Fibroblast of skin of right biceps (primary cell): ENCODE measurements at regions not wholly inside any gene's neighbourhood (a gene's known extent, or its start where the extent isn't known, plus 50 kb on each side); places are given as distances from the start of the nearest gene placed in this dataset.
A peak's percentile ranks its signal among the peaks of the same experiment; 100 is the strongest.

ENCODE experiments used
- DNase-seq: peaks from one replicate; pipeline ENCODE4 v3.0.0-alpha.2; 2013

DNA sequence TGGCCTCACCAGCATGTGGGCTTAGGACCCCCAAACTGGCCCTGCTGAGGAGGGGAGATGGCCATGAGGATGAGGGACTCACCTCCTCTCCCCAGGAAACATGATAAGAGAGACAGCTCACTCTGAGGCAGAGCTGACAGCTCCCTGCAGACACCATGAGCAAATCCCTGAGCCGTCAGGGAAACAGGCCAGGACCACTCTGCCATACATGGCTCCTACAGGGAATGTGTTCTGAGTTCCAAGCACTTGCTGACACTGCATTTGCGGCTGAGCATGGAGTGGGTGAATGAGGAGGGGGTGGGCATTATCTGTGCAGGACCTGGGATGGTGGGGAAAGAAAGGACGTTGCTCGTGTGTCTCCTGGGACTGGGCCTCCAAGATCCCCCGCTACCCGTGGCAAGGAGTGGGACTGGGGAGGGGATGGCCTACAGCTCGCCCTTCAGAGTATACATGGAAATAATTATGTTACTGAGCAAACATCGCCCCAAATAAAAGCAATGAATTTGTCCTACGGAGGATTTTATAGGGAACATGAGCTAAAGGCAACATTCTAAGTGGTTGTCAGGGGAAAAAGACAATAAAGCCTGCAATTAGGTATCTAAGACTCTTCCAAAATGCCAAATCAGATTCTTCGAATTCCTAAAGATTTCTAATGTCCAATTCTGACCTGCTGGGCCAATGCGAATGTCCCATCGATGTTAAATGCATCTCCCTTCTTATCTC is 355.9 kb upstream of the AJAP1 start:
- DNase-seq = no peak

GRCh38 chr1:4301007-4301406 is 353.4 kb upstream of the AJAP1 start:
- no peak for DNase-seq

DNA sequence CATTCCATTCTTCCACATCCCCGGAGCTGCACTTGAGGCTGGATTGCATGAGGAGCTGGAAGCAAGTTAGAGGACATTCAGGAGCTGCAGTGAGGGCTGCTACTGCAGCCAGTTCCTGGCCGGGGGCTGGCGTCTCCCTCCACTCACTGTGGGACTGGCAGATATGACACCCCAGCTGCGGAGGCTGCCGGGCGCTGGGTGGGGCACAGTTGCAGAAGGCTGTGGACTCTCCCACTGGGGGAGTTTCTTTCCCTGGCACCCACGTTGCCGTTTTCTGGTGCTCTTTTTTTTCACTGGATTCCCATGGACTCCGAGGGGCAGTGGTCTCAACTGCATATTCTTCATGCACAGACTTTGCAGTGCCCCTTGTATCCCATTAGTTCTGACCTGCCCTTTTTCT is 351.1 kb upstream of the AJAP1 start:
- no peak for DNase-seq

DNA sequence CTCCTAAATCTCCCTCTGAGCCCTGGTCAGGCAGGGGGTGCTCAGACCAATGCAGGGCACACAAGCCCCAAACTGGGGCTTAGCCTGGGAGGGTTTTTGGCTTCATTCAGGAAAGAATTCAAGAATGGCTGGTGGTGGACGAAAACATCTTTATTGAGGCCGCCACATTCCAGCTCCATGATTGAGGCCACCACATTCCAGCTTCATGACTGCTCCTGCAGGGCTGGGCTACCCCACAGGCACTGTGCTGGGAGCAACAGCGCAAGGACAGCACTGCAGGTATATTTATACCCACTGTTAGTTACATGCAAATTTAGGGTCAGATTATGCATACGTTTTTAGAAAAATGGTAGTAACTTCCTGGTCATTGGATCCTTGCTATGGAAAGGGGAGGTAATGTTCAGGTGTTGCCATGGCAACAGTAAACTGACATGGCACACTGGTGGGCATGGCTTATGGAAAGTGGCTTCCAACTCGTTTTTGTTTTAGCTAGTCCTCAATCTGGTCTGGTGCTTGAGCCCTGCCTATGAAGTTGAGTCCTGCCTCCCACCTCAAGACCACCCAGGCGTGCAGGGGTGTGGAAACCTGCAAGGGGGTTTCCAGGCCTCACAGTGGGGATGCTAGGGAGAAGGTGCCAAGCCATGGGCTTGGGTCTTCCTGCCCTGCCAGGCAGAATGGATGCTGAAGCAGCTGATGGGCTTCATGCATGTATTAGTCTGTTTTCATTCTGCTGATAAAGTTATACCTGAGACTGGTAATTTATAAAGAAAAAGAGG is 348.7 kb upstream of the AJAP1 start:
- DNase-seq = no peak

DNA sequence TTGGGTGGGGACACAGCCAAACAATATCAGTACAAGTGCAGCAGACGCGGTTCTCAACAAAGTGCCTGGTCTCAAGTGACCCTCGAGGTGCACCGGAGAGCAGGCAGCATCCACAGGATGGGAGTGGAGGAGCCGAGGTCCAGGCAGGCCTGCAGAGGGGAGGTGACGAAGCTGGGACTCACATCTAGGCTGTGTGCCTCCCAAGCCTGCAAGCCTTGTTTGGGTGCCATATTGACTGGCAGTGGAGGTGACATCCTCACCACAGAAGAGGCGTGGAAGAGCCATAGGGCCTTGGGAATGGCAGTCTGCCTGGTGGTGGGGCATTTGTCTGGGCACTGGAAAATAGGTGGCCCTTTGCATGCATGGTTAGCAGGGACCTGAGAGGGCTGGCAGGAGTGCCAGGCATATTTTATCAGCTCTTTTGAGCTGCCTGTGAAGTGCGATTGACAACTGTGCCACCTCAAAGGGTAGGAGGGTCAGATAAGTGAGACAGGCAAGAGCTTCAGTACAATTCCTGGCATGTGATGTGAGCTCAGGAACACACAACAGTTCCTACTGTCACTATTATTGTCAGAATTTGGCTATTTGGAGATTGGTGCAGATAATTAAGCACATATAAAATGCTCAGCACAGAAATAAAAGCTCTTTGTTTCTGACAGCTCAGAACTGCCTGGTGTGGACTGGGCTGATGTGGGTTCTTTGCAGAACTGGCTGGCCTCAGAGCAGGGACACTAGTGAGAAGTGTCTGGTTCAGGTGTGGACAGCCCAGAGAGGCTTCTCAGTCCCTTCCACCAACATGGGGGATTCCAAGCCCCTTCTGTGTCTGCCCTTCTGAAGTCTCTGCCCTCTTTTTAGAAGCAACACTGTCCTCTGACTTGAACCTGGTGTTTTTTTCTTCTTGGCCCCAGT is 347.6 kb upstream of the AJAP1 start:
- DNase-seq = no peak

DNA sequence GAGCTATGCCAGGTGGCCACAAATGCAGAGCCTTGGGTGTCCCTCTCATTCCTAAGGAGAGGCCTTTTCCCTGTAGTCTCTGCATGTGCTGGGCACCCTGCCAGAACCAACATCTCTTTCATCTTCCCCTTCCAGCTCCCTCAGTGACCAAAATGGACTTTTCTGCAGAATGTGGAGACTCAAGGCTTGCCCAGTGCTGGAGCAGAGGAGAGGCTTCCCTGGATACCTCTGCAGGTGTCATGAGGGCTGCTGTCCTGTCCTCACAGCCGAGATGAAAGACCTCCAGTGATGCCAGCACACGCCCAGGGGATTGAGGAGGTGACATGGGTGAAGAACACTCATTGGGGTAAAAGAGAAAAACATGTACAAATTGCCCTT is 347.0 kb upstream of the AJAP1 start:
- no peak for DNase-seq

- DNase-seq = no peak
Observed at GRCh38 chr1:4307911-4308545, 346.4 kb upstream of the AJAP1 start.

GRCh38 chr1:4308806-4309205 is 345.6 kb upstream of the AJAP1 start:
- DNase-seq = no peak

DNA sequence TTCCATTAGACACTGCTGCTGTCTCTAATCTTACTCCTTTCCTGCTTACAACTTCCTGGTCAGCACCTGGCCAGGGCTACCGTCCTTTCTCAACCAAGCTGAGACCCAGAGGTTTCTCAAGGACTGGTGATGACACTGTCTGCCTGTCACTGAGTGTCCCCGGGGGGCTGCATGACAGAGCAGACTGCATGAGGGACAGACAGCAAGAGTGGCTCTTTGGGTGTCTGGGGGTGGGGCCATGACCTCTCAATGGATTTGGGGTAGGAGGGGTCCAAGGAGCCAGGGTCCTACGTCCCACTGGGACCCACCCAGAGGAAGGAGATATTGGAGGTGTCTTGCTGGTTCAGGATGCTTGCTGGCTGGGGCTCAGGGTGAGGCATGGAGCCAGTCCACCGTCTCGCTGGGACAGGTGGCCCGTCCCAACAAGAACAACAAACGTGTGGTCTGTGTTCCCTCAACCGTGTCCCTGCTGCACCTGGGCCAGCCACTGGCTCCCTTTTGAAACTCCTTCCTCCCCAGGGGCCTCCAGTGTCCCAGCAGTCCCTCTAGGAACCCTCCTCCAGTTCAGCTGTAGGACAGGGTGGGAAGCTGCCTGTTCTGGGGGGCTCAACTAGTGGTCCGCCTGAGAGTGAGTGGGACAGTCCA is 344.6 kb upstream of the AJAP1 start:
- DNase-seq = no peak

- no peak for DNase-seq
Observed at GRCh38 chr1:4310396-4310923, 343.9 kb upstream of the AJAP1 start.

DNA sequence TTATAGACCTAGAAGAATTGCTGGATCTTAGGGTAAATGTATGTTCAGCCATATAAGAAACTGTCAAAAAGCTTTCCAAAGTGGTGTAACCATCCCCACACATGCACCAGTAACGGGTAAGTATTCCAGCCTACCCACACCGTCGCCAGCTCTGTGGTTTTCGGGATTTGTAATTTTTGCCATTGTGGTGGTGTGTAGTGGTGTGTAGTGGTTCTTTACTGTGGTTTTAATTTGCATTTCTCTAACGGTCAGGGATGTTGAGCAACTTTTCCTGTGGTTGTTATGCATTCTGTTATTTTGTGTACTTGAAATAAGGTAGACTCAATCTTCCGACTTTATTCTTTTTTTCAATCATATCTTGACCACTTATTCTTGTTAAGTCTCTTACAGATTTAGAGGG is 342.4 kb upstream of the AJAP1 start:
- no peak for DNase-seq

- DNase-seq = no peak
Observed at GRCh38 chr1:4315202-4315601, 339.2 kb upstream of the AJAP1 start.

- DNase-seq = no peak
Observed at GRCh38 chr1:4317207-4317606, 337.2 kb upstream of the AJAP1 start.

DNA sequence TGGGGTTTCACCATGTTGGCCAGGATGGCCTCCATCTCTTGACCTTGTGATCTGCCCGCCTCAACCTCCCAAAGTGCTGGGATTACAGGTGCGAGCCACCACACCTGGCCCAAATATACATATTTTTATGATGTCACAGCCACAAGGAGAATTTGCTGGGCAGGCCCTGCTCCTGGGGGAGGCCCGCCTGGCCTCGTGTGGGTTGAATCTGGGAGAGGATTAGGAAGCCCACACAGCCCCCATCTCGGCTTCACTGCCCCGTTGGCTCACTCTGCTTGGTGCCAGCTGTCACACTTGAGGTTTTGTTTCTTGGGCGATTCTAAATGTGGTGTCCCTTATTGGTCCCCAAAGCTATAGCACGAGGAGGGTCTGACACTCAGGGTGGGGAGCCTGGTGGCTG is 335.7 kb upstream of the AJAP1 start:
- DNase-seq = no peak

DNA sequence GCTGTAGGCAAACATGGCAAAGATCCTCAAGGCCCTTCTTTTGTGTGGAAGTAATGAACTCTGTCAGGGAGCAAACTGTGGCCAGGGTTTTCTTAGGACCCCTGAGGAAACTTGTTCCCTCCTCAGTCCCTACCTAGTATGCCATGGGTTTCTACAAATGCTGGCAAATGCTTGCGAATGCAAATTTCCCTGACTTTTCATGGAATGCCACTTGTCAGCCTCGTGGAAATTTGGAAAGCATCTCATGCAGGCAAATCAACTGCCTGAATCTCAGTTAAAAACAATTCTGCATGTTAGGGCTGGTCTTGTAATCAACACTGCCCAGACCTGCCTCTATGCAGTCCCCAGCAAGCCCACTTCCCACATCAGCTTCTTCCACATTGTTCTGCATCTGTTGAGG is 334.9 kb upstream of the AJAP1 start:
- no peak for DNase-seq

GRCh38 chr1:4322881-4323280 is 331.5 kb upstream of the AJAP1 start:
- DNase-seq = no peak

- no peak for DNase-seq
Observed at GRCh38 chr1:4323309-4323708, 331.1 kb upstream of the AJAP1 start.

DNA sequence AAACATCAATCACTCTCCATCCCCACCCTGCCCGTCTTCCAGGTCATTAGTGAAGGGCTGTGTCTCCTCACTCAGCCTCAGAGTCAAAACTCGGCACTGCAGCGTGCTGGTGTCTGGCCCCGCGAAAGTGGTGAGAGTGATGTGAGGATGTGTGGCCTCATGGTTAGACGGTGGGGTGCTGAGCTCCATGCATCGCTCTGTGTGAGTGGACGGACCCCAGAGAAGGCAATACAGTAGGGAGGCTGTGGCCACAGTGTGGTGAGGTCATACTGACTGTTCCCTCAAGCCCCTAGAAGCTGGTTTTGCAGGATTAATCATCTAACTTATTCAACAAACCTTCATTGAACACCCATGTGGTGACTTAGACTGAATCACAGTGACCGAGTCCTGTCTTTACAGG is 329.9 kb upstream of the AJAP1 start:
- DNase-seq = peak; percentile 3

- DNase-seq = no peak
Observed at GRCh38 chr1:4327142-4327541, 327.3 kb upstream of the AJAP1 start.

- no peak for DNase-seq
Observed at GRCh38 chr1:4328402-4329071, 325.9 kb upstream of the AJAP1 start.
